NT2/D1 (cell line): ENCODE measurements at regions not wholly inside any gene's neighbourhood (a gene's known extent, or its start where the extent isn't known, plus 50 kb on each side); places are given as distances from the start of the nearest gene placed in this dataset.

Experiments
- SUZ12 ChIP-seq: IDR thresholded peaks from 2 replicates; pipeline ENCODE4 v1.6.1; 2011; ENCODE audit not compliant: insufficient read length, insufficient read depth; ENCODE audit errors: extremely low read depth
- YY1 ChIP-seq: IDR thresholded peaks from 2 replicates; pipeline ENCODE4 v1.6.1; 2011; ENCODE audit not compliant: insufficient read length, insufficient read depth
- ZNF274 ChIP-seq: IDR thresholded peaks from 2 replicates; pipeline ENCODE4 v1.6.1; 2011; ENCODE audit warnings: mild to moderate bottlenecking, low read depth, low read length

GRCh38 chr1:221271701-221272100 is 392.5 kb downstream of the HLX start:
- no peak for TF ChIP-seq SUZ12
- TF ChIP-seq YY1, result no peak
- no peak for TF ChIP-seq ZNF274
